ENCODE measurements at regions not wholly inside any gene's neighbourhood (a gene's known extent, or its start where the extent isn't known, plus 50 kb on each side); places are given as distances from the start of the nearest gene placed in this dataset.

- H3K4me3 ChIP-seq (IDR thresholded peaks at IDR 0.05; ENCODE audit: insufficient read depth, low read depth, low read length) = no peak overlapping the region
Observed at GRCh38 chr7:26563406-26563805, 271.7 kb downstream of the SNX10 start.

GRCh38 chr7:26567266-26567665 lies 275.6 kb downstream of the SNX10 start:
- H3K27me3 ChIP-seq (ENCODE audit: insufficient read depth, low read depth) = no peaks in the 10 kb centered on the region
- H3K9ac ChIP-seq = no peak overlapping the region
- H3K36me3 ChIP-seq (ENCODE audit: insufficient read depth) = no peaks in the 10 kb centered on the region
- no peak overlapping the region for H3K4me2 ChIP-seq
- no peaks in the 10 kb centered on the region for H4K20me1 ChIP-seq (ENCODE audit: insufficient read depth)
- TF ChIP-seq CTCF (conservative IDR thresholded peaks at IDR 0.05; ENCODE audit: low read depth, low read length) = no peak
- H3K79me2 ChIP-seq (ENCODE audit: insufficient read depth, low read depth) = no peaks in the 10 kb centered on the region
- H2AFZ ChIP-seq (ENCODE audit: low read depth) = no peak overlapping the region
- H3K4me1 ChIP-seq (ENCODE audit: low read depth, poor library complexity, severe bottlenecking) = no peaks in the 10 kb centered on the region
- no peak overlapping the region for H3K27ac ChIP-seq
- no peak overlapping the region for H3K4me3 ChIP-seq (IDR thresholded peaks at IDR 0.05; ENCODE audit: insufficient read depth, low read depth, low read length)

More at GRCh38 chr7:26563406-26563805, 271.7 kb downstream of the SNX10 start:
- H3K79me2 ChIP-seq (ENCODE audit: insufficient read depth, low read depth) = no peaks in the 10 kb centered on the region
- no peak for TF ChIP-seq CTCF (conservative IDR thresholded peaks at IDR 0.05; ENCODE audit: low read depth, low read length)
- H4K20me1 ChIP-seq (ENCODE audit: insufficient read depth) = no peaks in the 10 kb centered on the region
- no peak overlapping the region for H2AFZ ChIP-seq (ENCODE audit: low read depth)
- H3K9ac ChIP-seq = no peak overlapping the region
- no peaks in the 10 kb centered on the region for H3K4me1 ChIP-seq (ENCODE audit: low read depth, poor library complexity, severe bottlenecking)
- no peak overlapping the region for H3K4me2 ChIP-seq
- H3K36me3 ChIP-seq (ENCODE audit: insufficient read depth) = no peaks in the 10 kb centered on the region
- no peak overlapping the region for H3K27ac ChIP-seq
- H3K27me3 ChIP-seq (ENCODE audit: insufficient read depth, low read depth) = no peaks in the 10 kb centered on the region

GRCh38 chr7:26574476-26574875 lies 282.8 kb downstream of the SNX10 start:
- no peak overlapping the region for H2AFZ ChIP-seq (ENCODE audit: low read depth)
- H3K4me3 ChIP-seq (IDR thresholded peaks at IDR 0.05; ENCODE audit: insufficient read depth, low read depth, low read length) = no peak overlapping the region
- no peaks in the 10 kb centered on the region for H3K4me1 ChIP-seq (ENCODE audit: low read depth, poor library complexity, severe bottlenecking)
- no peaks in the 10 kb centered on the region for H4K20me1 ChIP-seq (ENCODE audit: insufficient read depth)
- no peaks in the 10 kb centered on the region for H3K79me2 ChIP-seq (ENCODE audit: insufficient read depth, low read depth)
- no peak overlapping the region for H3K9ac ChIP-seq
- H3K4me2 ChIP-seq = no peak overlapping the region
- H3K27me3 ChIP-seq (ENCODE audit: insufficient read depth, low read depth) = no peaks in the 10 kb centered on the region
- H3K36me3 ChIP-seq (ENCODE audit: insufficient read depth) = no peaks in the 10 kb centered on the region
- TF ChIP-seq CTCF (conservative IDR thresholded peaks at IDR 0.05; ENCODE audit: low read depth, low read length) = no peak
- H3K27ac ChIP-seq = no peak overlapping the region

GRCh38 chr7:26580064-26580591 lies 284.3 kb downstream of the SKAP2 start:
- H3K4me2 ChIP-seq = no peak overlapping the region
- H4K20me1 ChIP-seq (ENCODE audit: insufficient read depth) = no peaks in the 10 kb centered on the region
- H3K27ac ChIP-seq = no peak overlapping the region
- H3K27me3 ChIP-seq (ENCODE audit: insufficient read depth, low read depth) = no peaks in the 10 kb centered on the region
- no peak overlapping the region for H3K9ac ChIP-seq
- no peaks in the 10 kb centered on the region for H3K36me3 ChIP-seq (ENCODE audit: insufficient read depth)
- no peaks in the 10 kb centered on the region for H3K79me2 ChIP-seq (ENCODE audit: insufficient read depth, low read depth)
- no peak for TF ChIP-seq CTCF (conservative IDR thresholded peaks at IDR 0.05; ENCODE audit: low read depth, low read length)
- no peaks in the 10 kb centered on the region for H3K4me1 ChIP-seq (ENCODE audit: low read depth, poor library complexity, severe bottlenecking)
- H3K4me3 ChIP-seq (IDR thresholded peaks at IDR 0.05; ENCODE audit: insufficient read depth, low read depth, low read length) = no peak overlapping the region
- no peak overlapping the region for H2AFZ ChIP-seq (ENCODE audit: low read depth)

Measured in KMS-11 (cell line).